ENCODE measurements at regions not wholly inside any gene's neighbourhood (a gene's known extent, or its start where the extent isn't known, plus 50 kb on each side); places are given as distances from the start of the nearest gene placed in this dataset.

DNA sequence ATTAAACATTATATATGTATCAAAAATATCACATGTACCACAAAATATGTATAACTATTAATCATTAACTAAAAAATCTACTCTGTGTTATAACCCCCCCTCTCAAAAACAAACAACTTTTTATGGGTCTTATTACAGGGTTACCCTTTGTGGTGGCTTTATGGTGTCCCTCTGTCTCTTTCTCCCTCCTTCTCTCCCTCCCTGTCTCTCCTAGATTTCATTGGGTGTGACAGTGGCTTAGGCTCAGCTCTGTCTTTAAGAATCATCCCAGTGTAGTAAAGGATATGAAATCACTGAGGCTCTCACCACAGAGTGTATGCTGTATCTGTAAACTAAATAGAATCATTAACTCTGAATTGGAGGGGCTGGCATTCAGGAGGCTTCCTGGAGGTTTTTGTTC is 93.7 kb downstream of the TDRD15 start:
- Histone ChIP-seq H3K4me3 (ENCODE audit: low read depth, low read length) (no peak overlapping the region), H3K36me3 (ENCODE audit: control insufficient read depth, insufficient read depth, low read length) (no peaks in the 10 kb centered on the region), H3K27me3 (ENCODE audit: control insufficient read depth, insufficient read depth, low read length) (no peaks in the 10 kb centered on the region)
- TF ChIP-seq, protein P1, sequence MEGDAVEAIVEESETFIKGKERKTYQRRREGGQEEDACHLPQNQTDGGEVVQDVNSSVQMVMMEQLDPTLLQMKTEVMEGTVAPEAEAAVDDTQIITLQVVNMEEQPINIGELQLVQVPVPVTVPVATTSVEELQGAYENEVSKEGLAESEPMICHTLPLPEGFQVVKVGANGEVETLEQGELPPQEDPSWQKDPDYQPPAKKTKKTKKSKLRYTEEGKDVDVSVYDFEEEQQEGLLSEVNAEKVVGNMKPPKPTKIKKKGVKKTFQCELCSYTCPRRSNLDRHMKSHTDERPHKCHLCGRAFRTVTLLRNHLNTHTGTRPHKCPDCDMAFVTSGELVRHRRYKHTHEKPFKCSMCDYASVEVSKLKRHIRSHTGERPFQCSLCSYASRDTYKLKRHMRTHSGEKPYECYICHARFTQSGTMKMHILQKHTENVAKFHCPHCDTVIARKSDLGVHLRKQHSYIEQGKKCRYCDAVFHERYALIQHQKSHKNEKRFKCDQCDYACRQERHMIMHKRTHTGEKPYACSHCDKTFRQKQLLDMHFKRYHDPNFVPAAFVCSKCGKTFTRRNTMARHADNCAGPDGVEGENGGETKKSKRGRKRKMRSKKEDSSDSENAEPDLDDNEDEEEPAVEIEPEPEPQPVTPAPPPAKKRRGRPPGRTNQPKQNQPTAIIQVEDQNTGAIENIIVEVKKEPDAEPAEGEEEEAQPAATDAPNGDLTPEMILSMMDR (IDR thresholded peaks at IDR 0.05; ENCODE audit: insufficient read depth, low read depth, low read length), result no peak
- DNase-seq (ENCODE audit: low read depth), result no peak
- ChIA-PET CTCF (no interaction called here), POLR2A (no interaction called here)

DNA sequence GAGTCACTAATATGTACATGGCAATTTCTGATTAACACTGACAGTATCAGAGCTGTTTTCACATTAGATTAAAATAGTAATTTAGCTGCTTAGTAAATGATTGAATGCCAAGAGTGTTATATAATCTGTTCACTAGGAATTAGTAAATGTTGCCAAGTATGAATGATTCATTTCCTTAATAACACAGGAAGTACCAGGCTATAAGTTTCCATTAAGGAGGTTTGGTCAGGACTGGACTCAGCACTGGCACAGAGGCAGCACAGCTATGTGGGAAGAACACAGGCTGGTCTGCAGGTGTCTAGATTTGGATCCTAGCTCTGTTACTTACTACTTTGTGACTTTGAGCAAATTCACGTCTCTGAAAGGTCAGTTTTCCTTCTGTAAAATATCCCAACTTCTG is 97.2 kb downstream of the TDRD15 start:
- H3K36me3 ChIP-seq (ENCODE audit: control insufficient read depth, insufficient read depth, low read length), result no peaks in the 10 kb centered on the region
- POLR2A ChIA-PET, result no interaction called here

DNA sequence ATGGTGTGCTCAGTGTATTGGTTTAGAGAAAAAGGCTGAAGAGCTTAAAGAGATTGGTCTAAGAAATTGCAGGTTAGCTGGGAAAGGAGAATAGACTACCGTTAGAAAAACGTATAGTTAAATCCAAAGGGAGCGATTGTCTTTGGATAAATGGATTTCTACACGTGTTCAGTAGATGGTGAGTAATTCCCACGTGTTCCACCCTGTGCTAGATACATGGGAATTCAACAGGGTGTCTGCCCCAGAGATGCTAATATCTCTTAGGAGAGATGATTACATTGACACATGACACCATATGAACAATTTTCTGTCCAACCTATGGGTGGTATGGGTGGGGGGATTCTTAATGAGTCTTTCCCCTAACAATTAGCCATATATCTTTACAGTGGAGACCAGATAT is 99.8 kb downstream of the TDRD15 start:
- Histone ChIP-seq H3K27me3 (ENCODE audit: control insufficient read depth, insufficient read depth, low read length) (no peaks in the 10 kb centered on the region), H3K4me3 (ENCODE audit: low read depth, low read length) (no peak overlapping the region), H3K36me3 (ENCODE audit: control insufficient read depth, insufficient read depth, low read length) (no peaks in the 10 kb centered on the region)
- DNase-seq (ENCODE audit: low read depth), result no peak
- ChIA-PET CTCF (no interaction called here), POLR2A (no interaction called here)
- TF ChIP-seq, protein P1 (IDR thresholded peaks at IDR 0.05; ENCODE audit: insufficient read depth, low read depth, low read length), result no peak

More for the DNA sequence above, 97.2 kb downstream of the TDRD15 start:
- DNase-seq (ENCODE audit: low read depth), result no peak
- Histone ChIP-seq H3K4me3 (ENCODE audit: low read depth, low read length) (no peak overlapping the region), H3K27me3 (ENCODE audit: control insufficient read depth, insufficient read depth, low read length) (no peaks in the 10 kb centered on the region)
- CTCF ChIA-PET, result no interaction called here
- TF ChIP-seq, protein P1 (IDR thresholded peaks at IDR 0.05; ENCODE audit: insufficient read depth, low read depth, low read length), result no peak

DNA sequence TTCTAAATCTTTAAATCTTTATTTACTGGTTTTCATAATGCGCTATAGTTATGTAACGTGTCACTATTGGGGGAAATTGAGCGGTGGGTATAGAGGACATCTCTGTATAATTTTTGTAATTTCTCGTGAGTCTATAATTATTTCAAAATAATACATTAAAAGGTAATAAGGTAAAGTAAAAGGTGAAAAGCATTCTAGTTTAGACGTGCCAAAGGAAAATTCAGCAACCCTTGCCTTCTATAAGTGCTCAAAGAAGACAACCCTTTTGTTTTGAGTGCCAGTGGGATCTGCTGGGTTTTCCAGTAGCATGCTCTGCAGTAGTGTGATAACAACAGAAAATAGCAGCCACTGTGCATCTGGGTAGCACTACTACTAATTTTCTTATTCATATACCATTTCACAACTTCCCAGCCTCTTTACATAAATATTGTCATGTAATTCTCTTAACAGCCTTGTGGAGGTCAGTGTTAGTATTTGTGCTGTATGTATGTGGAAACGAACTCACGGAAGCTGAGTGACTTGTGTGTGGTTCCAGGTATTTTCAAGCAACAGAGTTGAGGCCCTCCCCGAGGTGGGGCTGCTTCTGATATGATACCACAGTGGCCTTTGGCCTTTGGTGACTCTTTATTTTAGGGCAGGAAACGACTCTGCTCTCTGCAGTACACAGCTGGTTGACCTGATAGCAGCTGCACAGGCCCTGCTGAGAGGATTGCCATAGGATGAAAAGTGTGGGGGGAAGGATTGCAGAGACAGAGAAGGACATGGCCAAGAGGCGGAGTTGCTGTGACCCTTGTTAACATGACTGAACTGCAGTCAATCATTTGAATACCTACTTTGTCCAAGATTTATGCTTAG is 104.5 kb downstream of the TDRD15 start:
- TF ChIP-seq, protein P1 (IDR thresholded peaks at IDR 0.05; ENCODE audit: insufficient read depth, low read depth, low read length), result no peak
- no peak overlapping the region for H3K4me3 ChIP-seq (ENCODE audit: low read depth, low read length)
- H3K27me3 ChIP-seq (ENCODE audit: control insufficient read depth, insufficient read depth, low read length), result no peaks in the 10 kb centered on the region
- no peaks in the 10 kb centered on the region for H3K36me3 ChIP-seq (ENCODE audit: control insufficient read depth, insufficient read depth, low read length)
- DNase-seq (ENCODE audit: low read depth), result no peak
- CTCF ChIA-PET, result no interaction called here
- POLR2A ChIA-PET, result no interaction called here

DNA sequence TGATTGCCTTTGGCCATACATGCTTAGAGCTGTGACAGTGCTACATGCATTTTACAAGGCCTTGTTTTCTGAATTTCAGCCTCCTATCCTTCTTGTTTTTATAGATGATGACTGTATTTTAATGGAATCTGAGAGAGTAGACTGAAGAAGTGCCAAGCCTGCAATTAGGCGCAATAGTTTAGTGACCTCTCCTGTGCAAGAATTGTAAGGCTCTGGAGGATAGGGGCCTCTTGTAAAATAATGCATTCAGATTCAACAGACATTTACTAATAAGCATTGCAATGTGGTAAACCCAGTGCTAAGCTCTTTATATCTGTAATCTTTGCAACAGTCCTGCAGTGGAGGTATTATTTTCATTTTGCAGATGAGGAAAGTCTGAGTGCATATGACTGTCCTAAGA is 105.5 kb downstream of the TDRD15 start:
- no peaks in the 10 kb centered on the region for H3K27me3 ChIP-seq (ENCODE audit: control insufficient read depth, insufficient read depth, low read length)
- DNase-seq (ENCODE audit: low read depth), result no peak
- POLR2A ChIA-PET, result no interaction called here
- TF ChIP-seq, protein P1 (IDR thresholded peaks at IDR 0.05; ENCODE audit: insufficient read depth, low read depth, low read length), result no peak
- no peaks in the 10 kb centered on the region for H3K36me3 ChIP-seq (ENCODE audit: control insufficient read depth, insufficient read depth, low read length)
- H3K4me3 ChIP-seq (ENCODE audit: low read depth, low read length), result no peak overlapping the region
- CTCF ChIA-PET, result no interaction called here

All from BJ (cell line).